ENCODE measurements at regions not wholly inside any gene's neighbourhood (a gene's known extent, or its start where the extent isn't known, plus 50 kb on each side); places are given as distances from the start of the nearest gene placed in this dataset.

GRCh38 chr2:198809976-198810375, 647.8 kb downstream of the SATB2 start:
- no peak overlapping the region for H3K27ac ChIP-seq
- no peak for TF ChIP-seq CTCF (conservative IDR thresholded peaks at IDR 0.05)

- TF ChIP-seq CTCF (conservative IDR thresholded peaks at IDR 0.05), result no peak
- no peak overlapping the region for H3K27ac ChIP-seq
Observed at GRCh38 chr2:198807131-198807530, 650.6 kb downstream of the SATB2 start.

GRCh38 chr2:198795419-198795818, 662.3 kb downstream of the SATB2 start:
- no peak for TF ChIP-seq CTCF (conservative IDR thresholded peaks at IDR 0.05)
- H3K27ac ChIP-seq, result no peak overlapping the region

GRCh38 chr2:198791623-198792022, 666.1 kb downstream of the SATB2 start:
- no peak overlapping the region for H3K27ac ChIP-seq
- no peak for TF ChIP-seq CTCF (conservative IDR thresholded peaks at IDR 0.05)

GRCh38 chr2:198788676-198789075, 669.1 kb downstream of the SATB2 start:
- TF ChIP-seq CTCF (conservative IDR thresholded peaks at IDR 0.05), result no peak
- no peak overlapping the region for H3K27ac ChIP-seq

- no peak for TF ChIP-seq CTCF (conservative IDR thresholded peaks at IDR 0.05)
- H3K27ac ChIP-seq, result no peak overlapping the region
Observed at GRCh38 chr2:198782734-198783133, 675.0 kb downstream of the SATB2 start.

GRCh38 chr2:198776616-198777406, 680.9 kb downstream of the SATB2 start:
- no peak overlapping the region for H3K27ac ChIP-seq
- TF ChIP-seq CTCF (conservative IDR thresholded peaks at IDR 0.05), result no peak
